Endothelial cell of umbilical vein (primary cell): ENCODE measurements at regions not wholly inside any gene's neighbourhood (a gene's known extent, or its start where the extent isn't known, plus 50 kb on each side); places are given as distances from the start of the nearest gene placed in this dataset.

Experiments
- BruUV-seq: library from RNA; stranded (reverse); fragments of 400-500 nt; replicated peaks from 2 replicates; lab custom pipeline; 2021; lab: Mats Ljungman, UMichigan
- CTCF ChIA-PET: fragments of 300-600, 350-600 bp; sonication (Branson Sonifier 250); formaldehyde crosslinking; loops from one replicate; lab custom pipeline; 2021; ENCODE audit warnings: antibody characterized with exemption, inconsistent platforms; lab: Charles Lee
- POLR2A ChIA-PET: fragments of 300-600, 350-600 bp; sonication (Branson Sonifier 250); formaldehyde crosslinking; loops from one replicate; lab custom pipeline; 2021; ENCODE audit warnings: antibody characterized with exemption, inconsistent platforms; lab: Charles Lee
- DNase-seq: peaks from one replicate; pipeline ENCODE4 v3.0.0-alpha.2; 2011; ENCODE audit warnings: low read depth, low spot score
- FAIRE-seq: peaks from 2 replicates; lab custom pipeline; 2011; peaks lifted over from hg19 to GRCh38; lab: Jason Lieb, UNC
- H2AFZ ChIP-seq: 2 replicates; pipeline ENCODE4 v1.6.0; 2012; ENCODE audit warnings: low read depth, low read length, control low read depth, inconsistent platforms
- H3K27ac ChIP-seq: 2 replicates; pipeline ENCODE4 v1.5.1; 2011; ENCODE audit warnings: low read depth, mild to moderate bottlenecking, control low read depth, low read length, moderate library complexity; ENCODE audit not compliant: insufficient read depth
- H3K27me3 ChIP-seq, 2 experiments: 2 replicates each; pipeline versions ENCODE4 v1.6.0 to v1.6.1; 2011; ENCODE audit warnings: low read length in 2 of 2, mixed read lengths in 1 of 2; ENCODE audit not compliant: control insufficient read depth in 2 of 2, insufficient read depth in 2 of 2
- H3K36me3 ChIP-seq, 2 experiments: 2 replicates in 1 of 2; 3 replicates in 1 of 2; pipeline ENCODE4 v1.5.1; 2011; ENCODE audit warnings: low read length in 2 of 2, mild to moderate bottlenecking in 1 of 2, moderate library complexity in 1 of 2; ENCODE audit not compliant: control insufficient read depth in 2 of 2, insufficient read depth in 2 of 2; ENCODE audit errors: extremely low read depth in 1 of 2
- H3K4me1 ChIP-seq: 3 replicates; pipeline ENCODE4 v1.5.1; 2011; ENCODE audit warnings: mild to moderate bottlenecking, low read length; ENCODE audit not compliant: control insufficient read depth, insufficient read depth; ENCODE audit errors: extremely low read depth
- H3K4me2 ChIP-seq: 2 replicates; pipeline ENCODE4 v1.6.1; 2011; ENCODE audit warnings: low read length, control low read depth, mixed read lengths; ENCODE audit not compliant: insufficient read depth
- H3K4me3 ChIP-seq, 3 experiments: fragments of 200-600 bp in 1 of 3; sonication (generic), shearing (Covaris generic) in 1 of 3; replicated peaks in 1 of 3; 2 replicates each; pipeline ENCODE4 v1.5.1; 2011 to 2016; ENCODE audit warnings: control low read depth in 3 of 3, low read length in 3 of 3, mild to moderate bottlenecking in 2 of 3, inconsistent platforms in 1 of 3, low read depth in 1 of 3, moderate library complexity in 1 of 3; ENCODE audit not compliant: insufficient read depth in 1 of 3
- H3K79me2 ChIP-seq: 2 replicates; pipeline ENCODE4 v1.6.0; 2012; ENCODE audit warnings: low read length, inconsistent platforms; ENCODE audit not compliant: control insufficient read depth, insufficient read depth
- H3K9ac ChIP-seq: replicated peaks from 2 replicates; pipeline ENCODE3; 2011; ENCODE audit warnings: low read length, control low read depth; ENCODE audit not compliant: insufficient read depth; ENCODE audit errors: extremely low read depth
- H3K9me1 ChIP-seq: replicated peaks from 3 replicates; pipeline ENCODE4 v1.6.0; 2011; ENCODE audit warnings: mild to moderate bottlenecking, low read length; ENCODE audit not compliant: control insufficient read depth, insufficient read depth; ENCODE audit errors: extremely low read depth
- H3K9me3 ChIP-seq: replicated peaks from 2 replicates; pipeline ENCODE4 v1.5.1; 2012; ENCODE audit warnings: low read length, inconsistent platforms; ENCODE audit not compliant: control insufficient read depth, insufficient read depth
- H4K20me1 ChIP-seq: replicated peaks from 2 replicates; pipeline ENCODE3; 2011; ENCODE audit warnings: mild to moderate bottlenecking, low read length; ENCODE audit not compliant: control insufficient read depth, insufficient read depth; ENCODE audit errors: extremely low read depth
- CTCF ChIP-seq, 2 donors: IDR thresholded peaks; 1 replicate in 1 of 2; 2 replicates in 1 of 2; pipeline ENCODE4 v1.5.1; 2011; ENCODE audit warnings: low read length in 2 of 2, mild to moderate bottlenecking in 2 of 2, moderate library complexity in 2 of 2, control low read depth in 1 of 2, inconsistent platforms in 1 of 2, low read depth in 1 of 2; ENCODE audit not compliant: insufficient read depth in 1 of 2; ENCODE audit errors: extremely low read depth in 1 of 2
- EZH2 ChIP-seq: IDR thresholded peaks from 2 replicates; pipeline ENCODE4 v1.6.1; 2012; ENCODE audit warnings: borderline replicate concordance, low read depth, mild to moderate bottlenecking, moderate library complexity, low read length, inconsistent platforms; ENCODE audit not compliant: severe bottlenecking
- FOS ChIP-seq: IDR thresholded peaks from 2 replicates; pipeline ENCODE4 v1.6.1; 2011; ENCODE audit warnings: mild to moderate bottlenecking, low read length, moderate library complexity, borderline replicate concordance; ENCODE audit not compliant: insufficient read depth
- GATA2 ChIP-seq: IDR thresholded peaks from 2 replicates; pipeline ENCODE4 v1.7.0; 2011; ENCODE audit warnings: low read depth, mild to moderate bottlenecking, moderate library complexity, mixed read lengths, low read length; ENCODE audit not compliant: insufficient read length, insufficient read depth
- JUN ChIP-seq: IDR thresholded peaks from 2 replicates; pipeline ENCODE4 v1.6.1; 2011; ENCODE audit warnings: borderline replicate concordance, low read depth; ENCODE audit not compliant: insufficient read length, insufficient read depth
- MAX ChIP-seq: IDR thresholded peaks from 2 replicates; pipeline ENCODE4 v1.6.1; 2011; ENCODE audit not compliant: insufficient read depth, insufficient read length
- MYC ChIP-seq: IDR thresholded peaks from one replicate; pipeline ENCODE4 v1.6.1; 2011; ENCODE audit warnings: mild to moderate bottlenecking, low read depth, low read length
- POLR2A ChIP-seq: IDR thresholded peaks from 2 replicates; pipeline ENCODE4 v1.6.1; 2012; ENCODE audit warnings: low read depth, mild to moderate bottlenecking, control low read depth, low read length
- POLR2AphosphoS5 ChIP-seq: IDR thresholded peaks from 2 replicates; pipeline ENCODE4 v1.6.1; 2012; ENCODE audit warnings: low read depth, mild to moderate bottlenecking, control low read depth, low read length, moderate library complexity; ENCODE audit not compliant: insufficient read depth
- dilution Hi-C: fragments of 300-500 bp; cut with MboI; formaldehyde crosslinking; loops from one replicate; pipeline ENCODE4 v1.15.0; 2019; ENCODE audit warnings: low sequenced_read_pairs; ENCODE audit not compliant: extremely low pct_ligation_motif_present
- intact Hi-C: fragments of 100-400 bp; cut with micrococcal nuclease; formaldehyde crosslinking; loops from one replicate; pipeline ENCODE4 v1.10.0; 2022

GRCh38 chr14:29391231-29391630 is 536.4 kb downstream of the PRKD1 start:
- H3K27ac ChIP-seq: no peak overlapping the region
- intact Hi-C loops (no loop called here), dilution Hi-C loops (no loop called here)

More at GRCh38 chr14:29391231-29391630, 536.4 kb downstream of the PRKD1 start:
- Histone ChIP-seq H3K9me3 (no peaks in the 10 kb centered on the region), H3K4me1 (no peaks in the 10 kb centered on the region), H3K27me3 (peaks cover 0 to 4% of the 10 kb centered on the region in 2 experiments), H3K4me3 (no peak overlapping the region), H3K9ac (no peak overlapping the region), H3K79me2 (no peaks in the 10 kb centered on the region), H3K9me1 (no peaks in the 10 kb centered on the region), H2AFZ (no peak overlapping the region), H3K36me3 (no peaks in the 10 kb centered on the region), H4K20me1 (no peaks in the 10 kb centered on the region), H3K4me2 (no peak overlapping the region)
- CTCF ChIA-PET: interaction anchor here (1.5 kb wide), 1 partner anchor 9 kb away, joined by 4 read pairs; no protein-coding TSS in a partner anchor
- DNase-seq (no peak), FAIRE-seq (no peak)
- TF ChIP-seq CTCF (IDR thresholded peaks at IDR 0.05; ENCODE audit: extremely low read depth in 1 of 2, insufficient read depth in 1 of 2, low read depth in 1 of 2, low read length in 2 of 2) (no peak), POLR2AphosphoS5 (no peak), FOS (no peak), EZH2 (no peak), GATA2 (no peak), MAX (no peak), POLR2A (no peak), MYC (no peak), JUN (no peak)
- no TSS peak for BruUV-seq
- POLR2A ChIA-PET: no interaction called here
